ENCODE measurements at regions not wholly inside any gene's neighbourhood (a gene's known extent, or its start where the extent isn't known, plus 50 kb on each side); places are given as distances from the start of the nearest gene placed in this dataset.

DNA sequence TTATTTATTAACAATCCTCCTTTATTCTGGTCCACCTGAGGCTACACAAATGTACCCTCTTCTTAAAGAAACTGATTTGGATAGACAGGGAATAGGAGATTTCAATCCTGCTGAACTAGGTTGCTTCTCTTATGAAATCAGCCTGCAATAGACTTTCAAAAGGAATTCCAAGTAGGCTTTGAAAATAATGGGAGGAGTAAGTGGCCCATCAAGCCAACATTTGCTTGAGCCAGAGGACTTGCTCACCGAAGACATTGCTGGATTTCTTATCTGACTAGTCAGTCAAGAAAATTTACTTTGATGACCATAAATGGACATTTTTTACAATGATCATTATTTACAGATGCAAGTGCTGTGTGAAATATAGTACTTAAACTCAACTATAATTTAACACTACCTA is 82.8 kb upstream of the RASSF8 start:
- no peaks in the 10 kb centered on the region for H3K36me3 ChIP-seq (ENCODE audit: control insufficient read depth, insufficient read depth, low read length)
- H3K4me3 ChIP-seq (ENCODE audit: low read depth, low read length): no peak overlapping the region
- no peak overlapping the region for H3K9ac ChIP-seq
- no peak overlapping the region for H3K27ac ChIP-seq
- no peaks in the 10 kb centered on the region for H3K79me2 ChIP-seq
- H3K27me3 ChIP-seq (ENCODE audit: control insufficient read depth, insufficient read depth, low read length): no peaks in the 10 kb centered on the region
- H2AFZ ChIP-seq: no peak overlapping the region
- TF ChIP-seq, protein P1, sequence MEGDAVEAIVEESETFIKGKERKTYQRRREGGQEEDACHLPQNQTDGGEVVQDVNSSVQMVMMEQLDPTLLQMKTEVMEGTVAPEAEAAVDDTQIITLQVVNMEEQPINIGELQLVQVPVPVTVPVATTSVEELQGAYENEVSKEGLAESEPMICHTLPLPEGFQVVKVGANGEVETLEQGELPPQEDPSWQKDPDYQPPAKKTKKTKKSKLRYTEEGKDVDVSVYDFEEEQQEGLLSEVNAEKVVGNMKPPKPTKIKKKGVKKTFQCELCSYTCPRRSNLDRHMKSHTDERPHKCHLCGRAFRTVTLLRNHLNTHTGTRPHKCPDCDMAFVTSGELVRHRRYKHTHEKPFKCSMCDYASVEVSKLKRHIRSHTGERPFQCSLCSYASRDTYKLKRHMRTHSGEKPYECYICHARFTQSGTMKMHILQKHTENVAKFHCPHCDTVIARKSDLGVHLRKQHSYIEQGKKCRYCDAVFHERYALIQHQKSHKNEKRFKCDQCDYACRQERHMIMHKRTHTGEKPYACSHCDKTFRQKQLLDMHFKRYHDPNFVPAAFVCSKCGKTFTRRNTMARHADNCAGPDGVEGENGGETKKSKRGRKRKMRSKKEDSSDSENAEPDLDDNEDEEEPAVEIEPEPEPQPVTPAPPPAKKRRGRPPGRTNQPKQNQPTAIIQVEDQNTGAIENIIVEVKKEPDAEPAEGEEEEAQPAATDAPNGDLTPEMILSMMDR (IDR thresholded peaks at IDR 0.05): no peak
- no peak overlapping the region for H3K4me2 ChIP-seq (ENCODE audit: low read length)
- H3K4me1 ChIP-seq: no peaks in the 10 kb centered on the region
- no peaks in the 10 kb centered on the region for H3K9me3 ChIP-seq (ENCODE audit: control insufficient read depth, low read length)

DNA sequence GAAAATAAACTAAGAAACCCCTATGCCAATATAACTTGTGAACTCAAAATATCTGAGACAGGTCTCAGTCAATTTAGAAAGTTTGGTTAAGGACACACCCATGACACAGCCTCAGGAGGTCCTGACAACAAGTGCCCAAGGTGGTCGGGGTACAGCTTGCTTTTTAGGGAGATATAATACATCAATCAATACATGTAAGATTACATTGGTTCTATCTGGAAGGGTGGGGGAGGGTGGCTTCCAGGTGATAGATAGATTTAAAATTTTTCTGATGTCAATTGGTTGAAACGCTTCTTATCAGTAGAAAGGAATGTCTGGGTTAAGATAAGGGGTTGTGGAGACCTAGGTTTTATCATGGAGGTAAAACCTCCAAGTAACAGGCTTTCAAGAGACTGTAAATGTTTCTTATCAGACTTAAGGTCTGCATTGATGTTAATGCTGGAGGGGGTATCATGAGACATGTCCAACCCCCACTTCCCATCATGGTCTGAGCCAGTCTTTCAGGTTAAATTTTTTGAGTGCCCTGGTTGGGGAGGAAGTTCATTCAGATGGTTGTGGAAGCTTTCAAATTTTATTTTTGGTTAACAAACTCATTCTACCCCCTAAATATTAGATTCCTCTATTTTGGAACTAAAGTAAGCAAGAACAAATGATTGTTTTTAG is 82.0 kb upstream of the RASSF8 start:
- no peaks in the 10 kb centered on the region for H3K36me3 ChIP-seq (ENCODE audit: control insufficient read depth, insufficient read depth, low read length)
- no peak overlapping the region for H3K27ac ChIP-seq
- H3K27me3 ChIP-seq (ENCODE audit: control insufficient read depth, insufficient read depth, low read length): no peaks in the 10 kb centered on the region

DNA sequence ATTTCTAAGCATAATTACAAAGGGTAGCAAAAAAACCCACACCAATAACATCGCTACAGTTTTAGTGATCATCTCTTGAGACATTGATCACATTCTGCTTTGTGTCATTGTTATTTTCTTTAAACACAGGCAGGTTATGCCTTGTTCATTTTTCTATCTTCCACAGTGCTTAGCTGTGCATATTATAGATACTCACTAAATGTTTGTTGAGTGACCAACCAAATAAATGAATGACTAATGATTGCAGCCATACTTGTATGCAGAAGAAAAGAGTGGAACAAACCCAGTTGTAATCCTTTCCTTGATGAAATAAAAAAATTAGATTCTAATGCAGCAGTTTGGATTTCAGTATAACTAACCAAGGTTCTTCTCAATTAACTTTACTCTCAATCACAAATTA is 81.0 kb upstream of the RASSF8 start:
- Histone ChIP-seq H3K4me3 (ENCODE audit: low read depth, low read length) (no peak overlapping the region), H3K27ac (no peak overlapping the region), H3K9ac (no peak overlapping the region), H3K9me3 (ENCODE audit: control insufficient read depth, low read length) (no peaks in the 10 kb centered on the region), H3K36me3 (ENCODE audit: control insufficient read depth, insufficient read depth, low read length) (no peaks in the 10 kb centered on the region), H2AFZ (no peak overlapping the region), H3K4me1 (no peaks in the 10 kb centered on the region), H3K4me2 (ENCODE audit: low read length) (no peak overlapping the region), H3K79me2 (no peaks in the 10 kb centered on the region), H3K27me3 (ENCODE audit: control insufficient read depth, insufficient read depth, low read length) (no peaks in the 10 kb centered on the region)
- TF ChIP-seq, protein P1 (IDR thresholded peaks at IDR 0.05): no peak

More for the DNA sequence above, 82.0 kb upstream of the RASSF8 start:
- Histone ChIP-seq H3K79me2 (no peaks in the 10 kb centered on the region), H2AFZ (no peak overlapping the region), H3K4me3 (ENCODE audit: low read depth, low read length) (no peak overlapping the region), H3K4me2 (ENCODE audit: low read length) (no peak overlapping the region), H3K9ac (no peak overlapping the region), H3K4me1 (no peaks in the 10 kb centered on the region), H3K9me3 (ENCODE audit: control insufficient read depth, low read length) (no peaks in the 10 kb centered on the region)
- TF ChIP-seq, protein P1 (IDR thresholded peaks at IDR 0.05): no peak

DNA sequence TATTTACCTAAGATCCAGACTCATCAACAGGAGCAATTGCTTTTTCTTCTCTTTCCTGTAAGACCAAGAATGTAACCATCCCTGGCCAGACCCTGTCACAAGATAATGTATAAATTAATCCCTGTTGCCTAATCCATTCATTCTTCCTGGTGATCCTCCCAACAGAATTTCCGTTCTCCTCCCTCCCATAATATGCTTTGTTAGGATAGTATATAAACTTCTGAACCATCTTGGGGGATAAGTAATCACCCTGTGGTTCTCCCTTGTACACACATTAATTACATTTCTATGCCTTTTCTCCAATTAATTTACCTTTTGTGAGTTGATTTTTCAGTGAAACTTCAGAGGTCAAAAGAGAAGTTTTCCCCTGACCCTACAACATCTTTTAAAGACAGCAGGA is 76.2 kb upstream of the RASSF8 start:
- Histone ChIP-seq H3K79me2 (no peaks in the 10 kb centered on the region), H3K4me1 (no peaks in the 10 kb centered on the region), H3K9me3 (ENCODE audit: control insufficient read depth, low read length) (no peaks in the 10 kb centered on the region), H3K9ac (no peak overlapping the region), H3K4me2 (ENCODE audit: low read length) (no peak overlapping the region), H2AFZ (no peak overlapping the region), H3K4me3 (ENCODE audit: low read depth, low read length) (no peak overlapping the region), H3K27me3 (ENCODE audit: control insufficient read depth, insufficient read depth, low read length) (no peaks in the 10 kb centered on the region), H3K36me3 (ENCODE audit: control insufficient read depth, insufficient read depth, low read length) (no peaks in the 10 kb centered on the region), H3K27ac (no peak overlapping the region)
- TF ChIP-seq, protein P1 (IDR thresholded peaks at IDR 0.05): no peak
